GM12891 (cell line): ENCODE measurements at regions not wholly inside any gene's neighbourhood (a gene's known extent, or its start where the extent isn't known, plus 50 kb on each side); places are given as distances from the start of the nearest gene placed in this dataset.

ENCODE experiments used
- PAX5 ChIP-seq: IDR thresholded peaks from 2 replicates; pipeline ENCODE4 v1.6.1; 2011; ENCODE audit warnings: low read length, moderate library complexity, mild to moderate bottlenecking; ENCODE audit not compliant: insufficient read depth, severe bottlenecking
- POLR2A ChIP-seq: IDR thresholded peaks from 2 replicates; pipeline ENCODE4 v1.6.1; 2011; ENCODE audit warnings: low read depth, low read length, control low read depth
- POLR2AphosphoS5 ChIP-seq: IDR thresholded peaks from 2 replicates; pipeline ENCODE4 v1.6.1; 2011; ENCODE audit warnings: low read depth, low read length, control low read depth
- POU2F2 ChIP-seq: IDR thresholded peaks from 2 replicates; pipeline ENCODE4 v1.6.1; 2011; ENCODE audit warnings: low read depth, mild to moderate bottlenecking, control low read depth, low read length, moderate library complexity
- TAF1 ChIP-seq: IDR thresholded peaks from 2 replicates; pipeline ENCODE4 v1.6.1; 2011; ENCODE audit warnings: low read depth, low read length, control low read depth

DNA sequence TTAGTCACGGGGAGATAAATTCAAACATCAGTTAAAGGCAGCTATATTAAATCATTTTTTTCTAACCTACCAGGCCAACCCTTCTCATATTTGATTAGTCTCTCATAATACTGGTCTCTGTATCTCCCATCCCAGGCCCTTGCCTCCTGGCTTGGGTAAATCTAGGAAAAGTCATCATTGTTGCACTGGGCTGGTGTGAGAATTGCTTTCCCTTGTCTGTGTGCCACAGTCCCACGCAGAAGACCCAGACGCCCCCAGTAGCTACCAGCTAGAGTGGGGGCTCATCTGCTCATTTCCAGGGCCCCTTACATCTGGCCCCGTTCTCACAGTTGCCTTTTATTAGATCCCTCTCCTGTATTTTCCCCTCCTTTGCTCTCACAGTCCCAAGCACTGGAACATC lies 67.6 kb upstream of the VIPR2 start:
- TF ChIP-seq POLR2AphosphoS5, result no peak
- no peak for TF ChIP-seq POLR2A
- TF ChIP-seq POU2F2, result no peak
- no peak for TF ChIP-seq PAX5
- TF ChIP-seq TAF1, result no peak
